ENCODE measurements at regions not wholly inside any gene's neighbourhood (a gene's known extent, or its start where the extent isn't known, plus 50 kb on each side); places are given as distances from the start of the nearest gene placed in this dataset.

- TF ChIP-seq POLR2A (IDR thresholded peaks at IDR 0.05) (no peak), POLR2AphosphoS5 (IDR thresholded peaks at IDR 0.05) (no peak), EP300 (IDR thresholded peaks at IDR 0.05) (no peak)
- TF ChIP-seq, protein P1, sequence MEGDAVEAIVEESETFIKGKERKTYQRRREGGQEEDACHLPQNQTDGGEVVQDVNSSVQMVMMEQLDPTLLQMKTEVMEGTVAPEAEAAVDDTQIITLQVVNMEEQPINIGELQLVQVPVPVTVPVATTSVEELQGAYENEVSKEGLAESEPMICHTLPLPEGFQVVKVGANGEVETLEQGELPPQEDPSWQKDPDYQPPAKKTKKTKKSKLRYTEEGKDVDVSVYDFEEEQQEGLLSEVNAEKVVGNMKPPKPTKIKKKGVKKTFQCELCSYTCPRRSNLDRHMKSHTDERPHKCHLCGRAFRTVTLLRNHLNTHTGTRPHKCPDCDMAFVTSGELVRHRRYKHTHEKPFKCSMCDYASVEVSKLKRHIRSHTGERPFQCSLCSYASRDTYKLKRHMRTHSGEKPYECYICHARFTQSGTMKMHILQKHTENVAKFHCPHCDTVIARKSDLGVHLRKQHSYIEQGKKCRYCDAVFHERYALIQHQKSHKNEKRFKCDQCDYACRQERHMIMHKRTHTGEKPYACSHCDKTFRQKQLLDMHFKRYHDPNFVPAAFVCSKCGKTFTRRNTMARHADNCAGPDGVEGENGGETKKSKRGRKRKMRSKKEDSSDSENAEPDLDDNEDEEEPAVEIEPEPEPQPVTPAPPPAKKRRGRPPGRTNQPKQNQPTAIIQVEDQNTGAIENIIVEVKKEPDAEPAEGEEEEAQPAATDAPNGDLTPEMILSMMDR (IDR thresholded peaks at IDR 0.05), result no peak
- H3K4me3 ChIP-seq, result no peak overlapping the region
- intact Hi-C loops (cut with DNase I; ENCODE audit: low total_unique reads), result no loop called here
- H3K36me3 ChIP-seq, result no peaks in the 10 kb centered on the region
- H3K4me1 ChIP-seq, result no peaks in the 10 kb centered on the region
- DNase-seq, result no peak
- H3K27me3 ChIP-seq, result no peaks in the 10 kb centered on the region
- H3K9me3 ChIP-seq, result peaks cover 0 to 13% (median 12%) of the 10 kb centered on the region in 4 donors
- WGBS, 5 donors, result 72 to 82% (median 74%) methylated on average over 3 of the region's 3 CpGs
- H3K27ac ChIP-seq, result no peak overlapping the region
These were observed 135.4 kb downstream of the TMEM17 start for GRCh38 chr2:62370321-62371250.

GRCh38 chr2:62369541-62370202 is 136.3 kb downstream of the TMEM17 start:
- WGBS, 5 donors, result 70 to 91% (median 76%) methylated on average over 4 of the region's 4 CpGs

GRCh38 chr2:62364791-62365528 is 141.0 kb downstream of the TMEM17 start:
- no peaks in the 10 kb centered on the region for H3K36me3 ChIP-seq
- peaks cover 0 to 7% (median 0%) of the 10 kb centered on the region in 4 donors for H3K9me3 ChIP-seq
- H3K27me3 ChIP-seq, result no peaks in the 10 kb centered on the region
- DNase-seq, result no peak
- no peak overlapping the region for H3K27ac ChIP-seq
- H3K4me1 ChIP-seq, result no peaks in the 10 kb centered on the region
- intact Hi-C loops (cut with DNase I; ENCODE audit: low total_unique reads), result no loop called here
- TF ChIP-seq POLR2AphosphoS5 (IDR thresholded peaks at IDR 0.05) (no peak), POLR2A (IDR thresholded peaks at IDR 0.05) (no peak), EP300 (IDR thresholded peaks at IDR 0.05) (no peak)
- TF ChIP-seq, protein P1 (IDR thresholded peaks at IDR 0.05), result no peak
- no peak overlapping the region for H3K4me3 ChIP-seq
- 59 to 86% (median 77%) methylated on average over 11 of the region's 11 CpGs for WGBS, 5 donors

More at GRCh38 chr2:62369541-62370202, 136.3 kb downstream of the TMEM17 start:
- no peaks in the 10 kb centered on the region for H3K4me1 ChIP-seq
- TF ChIP-seq, protein P1 (IDR thresholded peaks at IDR 0.05), result no peak
- TF ChIP-seq POLR2AphosphoS5 (IDR thresholded peaks at IDR 0.05) (no peak), POLR2A (IDR thresholded peaks at IDR 0.05) (no peak), EP300 (IDR thresholded peaks at IDR 0.05) (no peak)
- no peaks in the 10 kb centered on the region for H3K27me3 ChIP-seq
- no peak overlapping the region for H3K4me3 ChIP-seq
- intact Hi-C loops (cut with DNase I; ENCODE audit: low total_unique reads), result no loop called here
- peaks cover 0 to 13% (median 12%) of the 10 kb centered on the region in 4 donors for H3K9me3 ChIP-seq
- H3K27ac ChIP-seq, result no peak overlapping the region
- no peak for DNase-seq
- no peaks in the 10 kb centered on the region for H3K36me3 ChIP-seq

DNA sequence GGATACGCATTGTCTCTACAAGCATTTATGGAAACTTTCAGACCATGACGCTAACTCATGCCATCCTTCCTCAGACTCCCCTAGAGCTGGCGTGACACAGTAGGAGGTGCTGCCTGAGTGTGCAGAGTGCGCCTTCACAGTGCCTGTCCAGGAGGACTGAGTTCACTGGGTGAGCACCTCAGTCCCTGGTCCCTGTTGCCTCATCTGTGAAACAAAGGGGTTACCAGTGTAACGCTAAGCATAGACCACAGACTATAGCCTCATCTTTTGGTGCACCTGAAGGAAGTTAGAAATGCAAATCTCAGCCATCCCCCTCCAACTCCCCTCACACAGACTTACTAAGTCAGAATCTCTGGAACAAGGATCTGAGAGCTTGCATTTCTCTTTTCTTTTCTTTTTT is 142.8 kb downstream of the TMEM17 start:
- no peaks in the 10 kb centered on the region for H3K4me1 ChIP-seq
- no peaks in the 10 kb centered on the region for H3K36me3 ChIP-seq
- DNase-seq, result no peak
- no peak overlapping the region for H3K4me3 ChIP-seq
- 83 to 97% (median 94%) methylated on average over 5 of the region's 5 CpGs for WGBS, 5 donors
- intact Hi-C loops (cut with DNase I; ENCODE audit: low total_unique reads), result no loop called here
- peaks cover 0 to 7% (median 0%) of the 10 kb centered on the region in 4 donors for H3K9me3 ChIP-seq
- TF ChIP-seq POLR2AphosphoS5 (IDR thresholded peaks at IDR 0.05) (no peak), POLR2A (IDR thresholded peaks at IDR 0.05) (no peak), EP300 (IDR thresholded peaks at IDR 0.05) (no peak)
- TF ChIP-seq, protein P1 (IDR thresholded peaks at IDR 0.05), result no peak
- no peak overlapping the region for H3K27ac ChIP-seq
- H3K27me3 ChIP-seq, result no peaks in the 10 kb centered on the region

Data from stomach (tissue), 8 donors.